WTC11 (cell line): ENCODE measurements at regions not wholly inside any gene's neighbourhood (a gene's known extent, or its start where the extent isn't known, plus 50 kb on each side); places are given as distances from the start of the nearest gene placed in this dataset.

Experiments used
- CTCF ChIP-seq: fragments of 200-600 bp; IDR thresholded peaks from 2 replicates; pipeline ENCODE4 v1.8.0; 2022; ENCODE audit warnings: antibody characterized with exemption
- TCF7 ChIP-seq: sonication (generic); formaldehyde crosslinking; IDR thresholded peaks from 2 replicates; pipeline ENCODE4 v1.8.0; 2022; ENCODE audit warnings: mild to moderate bottlenecking, low read depth, missing genetic modification reagents, moderate library complexity
- USF2 ChIP-seq: sonication (generic); formaldehyde crosslinking; IDR thresholded peaks from 2 replicates; pipeline ENCODE4 v1.8.1; 2023; ENCODE audit warnings: mild to moderate bottlenecking, missing genetic modification reagents, moderate library complexity
- ZNF121 ChIP-seq: sonication (generic); formaldehyde crosslinking; IDR thresholded peaks from 2 replicates; pipeline ENCODE4 v1.8.0; 2023; ENCODE audit warnings: missing genetic modification reagents

- no peak for TF ChIP-seq ZNF121 (CRISPR knock-in tag)
- no peak for TF ChIP-seq USF2 (CRISPR knock-in tag)
- no peak for TF ChIP-seq TCF7 (CRISPR knock-in tag)
- no peak for TF ChIP-seq CTCF
These were observed 156.8 kb downstream of the DUSP6 start for GRCh38 chr12:89195470-89195869.
